ENCODE measurements at regions not wholly inside any gene's neighbourhood (a gene's known extent, or its start where the extent isn't known, plus 50 kb on each side); places are given as distances from the start of the nearest gene placed in this dataset.

- H3K4me1 ChIP-seq (ENCODE audit: control insufficient read depth, insufficient read depth, low read depth, low read length): peaks cover 2% of the 10 kb centered on the region
- no peak overlapping the region for H2AK5ac ChIP-seq (ENCODE audit: low read length, severe bottlenecking)
- H2BK5ac ChIP-seq (ENCODE audit: low read depth, low read length, poor library complexity, severe bottlenecking): no peak overlapping the region
- peak overlapping the region in 1 of 2 experiments; percentile 9 for H3K14ac ChIP-seq (ENCODE audit: low read length in 2 of 2)
- H3K9ac ChIP-seq (ENCODE audit: low read length): no peak overlapping the region
- H4K91ac ChIP-seq (ENCODE audit: low read length): no peak overlapping the region
- no peak for DNase-seq
- H4K8ac ChIP-seq (ENCODE audit: low read length): no peak overlapping the region
- no peak overlapping the region for H2BK12ac ChIP-seq (ENCODE audit: low read length in 2 of 2)
- H3K79me1 ChIP-seq (replicated peaks; ENCODE audit: low read length, poor library complexity, severe bottlenecking): no peaks in the 10 kb centered on the region
- no peak overlapping the region for H2AFZ ChIP-seq (ENCODE audit: low read depth, low read length)
- H2BK120ac ChIP-seq (ENCODE audit: low read depth, low read length): no peak overlapping the region
- no peak overlapping the region for H3K23ac ChIP-seq (ENCODE audit: low read length in 2 of 2)
- H3K9me3 ChIP-seq (ENCODE audit: control insufficient read depth, low read length): no peaks in the 10 kb centered on the region
- H3K36me3 ChIP-seq (ENCODE audit: control insufficient read depth in 1 of 2, insufficient read depth in 2 of 2, low read depth in 1 of 2, low read length in 2 of 2): no peaks in the 10 kb centered on the region
- peak overlapping the region; percentile 78 for H2BK15ac ChIP-seq (ENCODE audit: low read depth, poor library complexity, severe bottlenecking)
- H3K4me3 ChIP-seq (ENCODE audit: insufficient read depth in 1 of 2, low read depth in 1 of 2, low read length in 2 of 2): no peak overlapping the region
- peaks cover 67 to 72% of the 10 kb centered on the region in 2 experiments for H3K27me3 ChIP-seq (ENCODE audit: control insufficient read depth in 1 of 2, insufficient read depth in 1 of 2, low read length in 2 of 2)
- no peak overlapping the region for H3K4me2 ChIP-seq (ENCODE audit: low read length, poor library complexity, severe bottlenecking)
- 70% methylated on average over 5 of the region's 8 CpGs for WGBS
- H3K4ac ChIP-seq (ENCODE audit: low read depth in 1 of 2, low read length in 2 of 2): no peak overlapping the region
- H3K27ac ChIP-seq (ENCODE audit: low read length, poor library complexity, severe bottlenecking): no peak overlapping the region
- H3K18ac ChIP-seq (ENCODE audit: low read depth in 1 of 2, low read length in 2 of 2): no peak overlapping the region
Observed at GRCh38 chr1:22271847-22272801, 129.2 kb upstream of the WNT4 start.

- Histone ChIP-seq H3K4me3 (ENCODE audit: insufficient read depth in 1 of 2, low read depth in 1 of 2, low read length in 2 of 2) (no peak overlapping the region), H3K14ac (ENCODE audit: low read length in 2 of 2) (no peak overlapping the region), H3K4ac (ENCODE audit: low read depth in 1 of 2, low read length in 2 of 2) (no peak overlapping the region), H3K27ac (ENCODE audit: low read length, poor library complexity, severe bottlenecking) (no peak overlapping the region), H3K36me3 (ENCODE audit: control insufficient read depth in 1 of 2, insufficient read depth in 2 of 2, low read depth in 1 of 2, low read length in 2 of 2) (no peaks in the 10 kb centered on the region), H3K27me3 (ENCODE audit: control insufficient read depth in 1 of 2, insufficient read depth in 1 of 2, low read length in 2 of 2) (peaks cover 65 to 71% of the 10 kb centered on the region in 2 experiments), H3K4me1 (ENCODE audit: control insufficient read depth, insufficient read depth, low read depth, low read length) (peaks cover 2% of the 10 kb centered on the region), H4K8ac (ENCODE audit: low read length) (no peak overlapping the region), H3K79me1 (replicated peaks; ENCODE audit: low read length, poor library complexity, severe bottlenecking) (no peaks in the 10 kb centered on the region), H3K9ac (ENCODE audit: low read length) (no peak overlapping the region), H3K23ac (ENCODE audit: low read length in 2 of 2) (no peak overlapping the region), H3K18ac (ENCODE audit: low read depth in 1 of 2, low read length in 2 of 2) (no peak overlapping the region), H4K91ac (ENCODE audit: low read length) (no peak overlapping the region), H3K4me2 (ENCODE audit: low read length, poor library complexity, severe bottlenecking) (no peak overlapping the region), H2AFZ (ENCODE audit: low read depth, low read length) (no peak overlapping the region), H3K9me3 (ENCODE audit: control insufficient read depth, low read length) (no peaks in the 10 kb centered on the region), H2BK5ac (ENCODE audit: low read depth, low read length, poor library complexity, severe bottlenecking) (no peak overlapping the region), H2AK5ac (ENCODE audit: low read length, severe bottlenecking) (no peak overlapping the region), H2BK15ac (ENCODE audit: low read depth, poor library complexity, severe bottlenecking) (no peak overlapping the region), H2BK120ac (ENCODE audit: low read depth, low read length) (no peak overlapping the region), H2BK12ac (ENCODE audit: low read length in 2 of 2) (no peak overlapping the region)
- DNase-seq: peak; percentile 17
- WGBS: 88% methylated on average over 8 of the region's 8 CpGs
Observed at GRCh38 chr1:22273686-22274681, 131.1 kb upstream of the WNT4 start.

GRCh38 chr1:22275167-22275566 lies 132.3 kb upstream of the WNT4 start:
- no peak overlapping the region for H3K18ac ChIP-seq (ENCODE audit: low read depth in 1 of 2, low read length in 2 of 2)
- H2BK120ac ChIP-seq (ENCODE audit: low read depth, low read length): no peak overlapping the region
- no peak overlapping the region for H4K8ac ChIP-seq (ENCODE audit: low read length)
- H3K4ac ChIP-seq (ENCODE audit: low read depth in 1 of 2, low read length in 2 of 2): no peak overlapping the region
- no peak overlapping the region for H3K4me3 ChIP-seq (ENCODE audit: insufficient read depth in 1 of 2, low read depth in 1 of 2, low read length in 2 of 2)
- H3K79me1 ChIP-seq (replicated peaks; ENCODE audit: low read length, poor library complexity, severe bottlenecking): no peaks in the 10 kb centered on the region
- WGBS: 77% methylated on average over 3 of the region's 3 CpGs
- H2BK15ac ChIP-seq (ENCODE audit: low read depth, poor library complexity, severe bottlenecking): no peak overlapping the region
- H3K4me2 ChIP-seq (ENCODE audit: low read length, poor library complexity, severe bottlenecking): no peak overlapping the region
- H3K9ac ChIP-seq (ENCODE audit: low read length): no peak overlapping the region
- H3K36me3 ChIP-seq (ENCODE audit: control insufficient read depth in 1 of 2, insufficient read depth in 2 of 2, low read depth in 1 of 2, low read length in 2 of 2): no peaks in the 10 kb centered on the region
- no peak overlapping the region for H2AFZ ChIP-seq (ENCODE audit: low read depth, low read length)
- H3K14ac ChIP-seq (ENCODE audit: low read length in 2 of 2): no peak overlapping the region
- DNase-seq: no peak
- H3K9me3 ChIP-seq (ENCODE audit: control insufficient read depth, low read length): no peaks in the 10 kb centered on the region
- H3K23ac ChIP-seq (ENCODE audit: low read length in 2 of 2): no peak overlapping the region
- no peak overlapping the region for H2BK5ac ChIP-seq (ENCODE audit: low read depth, low read length, poor library complexity, severe bottlenecking)
- peak overlapping the region in 1 of 2 experiments; percentile 32 for H2BK12ac ChIP-seq (ENCODE audit: low read length in 2 of 2)
- no peak overlapping the region for H4K91ac ChIP-seq (ENCODE audit: low read length)
- H3K4me1 ChIP-seq (ENCODE audit: control insufficient read depth, insufficient read depth, low read depth, low read length): peaks cover 2% of the 10 kb centered on the region
- no peak overlapping the region for H2AK5ac ChIP-seq (ENCODE audit: low read length, severe bottlenecking)
- peaks cover 59 to 65% of the 10 kb centered on the region in 2 experiments for H3K27me3 ChIP-seq (ENCODE audit: control insufficient read depth in 1 of 2, insufficient read depth in 1 of 2, low read length in 2 of 2)
- H3K27ac ChIP-seq (ENCODE audit: low read length, poor library complexity, severe bottlenecking): no peak overlapping the region

All from mesenchymal stem cell (in vitro differentiated cells and primary cell).